GM23338 (cell line): ENCODE measurements at regions not wholly inside any gene's neighbourhood (a gene's known extent, or its start where the extent isn't known, plus 50 kb on each side); places are given as distances from the start of the nearest gene placed in this dataset.

ENCODE experiments used
- ATAC-seq: fragments of 200-7000 bp; cut with Tn5 transposase; 3 replicates; pipeline ENCODE4 v1.9.1; 2020
- DNase-seq: peaks from one replicate; pipeline ENCODE4 v3.0.0-alpha.2; 2015; ENCODE audit warnings: low spot score
- H2AFZ ChIP-seq: fragments of 200-600 bp; sonication (generic); 2 replicates; pipeline ENCODE4 v1.8.0; 2016; ENCODE audit warnings: antibody characterized with exemption, mild to moderate bottlenecking, moderate library complexity
- H3F3A ChIP-seq: fragments of 200-600 bp; sonication (generic); replicated peaks from 2 replicates; pipeline ENCODE4 v1.8.0; 2017; ENCODE audit warnings: antibody characterized with exemption, mixed run types, low read depth
- H3K27ac ChIP-seq: fragments of 200-600 bp; sonication (generic); 2 replicates; pipeline ENCODE4 v1.6.1; 2016; ENCODE audit warnings: low read depth
- H3K27me3 ChIP-seq: fragments of 200-600 bp; sonication (generic); 2 replicates; pipeline ENCODE4 v1.8.0; 2016; ENCODE audit warnings: mild to moderate bottlenecking, mixed run types, moderate library complexity; ENCODE audit not compliant: insufficient read depth
- H3K36me3 ChIP-seq: fragments of 200-600 bp; sonication (generic); 2 replicates; pipeline ENCODE4 v1.8.0; 2016; ENCODE audit warnings: mild to moderate bottlenecking; ENCODE audit not compliant: insufficient read depth
- H3K4me1 ChIP-seq: fragments of 200-600 bp; sonication (generic); 2 replicates; pipeline ENCODE4 v1.8.0; 2016; ENCODE audit warnings: mild to moderate bottlenecking, moderate library complexity; ENCODE audit not compliant: insufficient read depth
- H3K4me2 ChIP-seq: fragments of 200-600 bp; sonication (generic); 2 replicates; pipeline ENCODE4 v1.7.1; 2017; ENCODE audit warnings: mixed run types
- H3K4me3 ChIP-seq: fragments of 200-600 bp; sonication (generic); 2 replicates; pipeline ENCODE4 v1.6.1; 2016; ENCODE audit warnings: mixed run types
- H3K79me2 ChIP-seq: fragments of 200-600 bp; sonication (generic); replicated peaks from 2 replicates; pipeline ENCODE4 v1.8.0; 2017; ENCODE audit warnings: mild to moderate bottlenecking; ENCODE audit not compliant: insufficient read depth
- H3K9me2 ChIP-seq: fragments of 200-600 bp; sonication (generic); 2 replicates; pipeline ENCODE4 v1.8.0; 2017; ENCODE audit not compliant: insufficient read depth
- H4K20me1 ChIP-seq: fragments of 200-600 bp; sonication (generic); replicated peaks from 2 replicates; pipeline ENCODE4 v1.8.0; 2017; ENCODE audit warnings: mild to moderate bottlenecking; ENCODE audit not compliant: insufficient read depth
- H3K27ac Mint-ChIP-seq: 2 replicates; pipeline ENCODE4 v1.8.0; 2020; ENCODE audit warnings: inconsistent platforms, mild to moderate bottlenecking, moderate library complexity, mixed read lengths
- H3K27me3 Mint-ChIP-seq: 3 replicates; pipeline ENCODE4 v1.8.0; 2022; ENCODE audit warnings: low read depth, mild to moderate bottlenecking, moderate library complexity, mixed read lengths, inconsistent platforms; ENCODE audit not compliant: insufficient read depth, poor library complexity
- H3K36me3 Mint-ChIP-seq: 3 replicates; pipeline ENCODE4 v1.8.0; 2021; ENCODE audit warnings: low read depth, mild to moderate bottlenecking, inconsistent platforms, moderate library complexity, mixed read lengths
- H3K4me1 Mint-ChIP-seq: 3 replicates; pipeline ENCODE4 v1.8.0; 2020; ENCODE audit warnings: mild to moderate bottlenecking, inconsistent platforms, mixed read lengths
- H3K4me3 Mint-ChIP-seq: 3 replicates; pipeline ENCODE4 v1.8.0; 2021; ENCODE audit warnings: moderate library complexity, mild to moderate bottlenecking, inconsistent platforms, mixed read lengths
- H3K9me3 Mint-ChIP-seq: 3 replicates; pipeline ENCODE4 v1.8.0; 2020; ENCODE audit warnings: moderate library complexity, mild to moderate bottlenecking, inconsistent platforms, mixed read lengths
- CREB1 ChIP-seq: fragments of 250-450 bp; sonication (Bioruptor Pico); IDR thresholded peaks from 2 replicates; pipeline ENCODE4 v1.5.0; 2020; ENCODE audit warnings: low read depth, mild to moderate bottlenecking, moderate library complexity
- CTCF ChIP-seq, 2 experiments: fragments of 200-600 bp in 1 of 2; sonication (generic) in 1 of 2; conservative IDR thresholded peaks; 2 replicates each; pipeline versions ENCODE4 v1.5.1 to v1.6.1; 2016 to 2017; ENCODE audit warnings: antibody characterized with exemption in 2 of 2, low read depth in 2 of 2, mild to moderate bottlenecking in 2 of 2, moderate library complexity in 1 of 2
- ZNF331 ChIP-seq: fragments of 250-450 bp; sonication (Bioruptor Pico); IDR thresholded peaks from 2 replicates; pipeline ENCODE4 v1.5.0; 2020; ENCODE audit warnings: low read depth, mild to moderate bottlenecking, moderate library complexity
- ZNF462 ChIP-seq: fragments of 250-450 bp; sonication (Bioruptor Pico); IDR thresholded peaks from 2 replicates; pipeline ENCODE4 v1.5.0; 2020; ENCODE audit warnings: mild to moderate bottlenecking, moderate library complexity
- TF ChIP-seq, protein P1 (sequence below): IDR thresholded peaks from 2 replicates; pipeline ENCODE4 v1.6.1; 2016; ENCODE audit warnings: antibody characterized with exemption

- no peak overlapping the region for H3K4me2 ChIP-seq
- DNase-seq (peak; percentile 65), ATAC-seq (peak; percentile 71)
- H3K36me3 ChIP-seq: no peaks in the 10 kb centered on the region
- Mint-ChIP-seq H3K27ac (no peak overlapping the region), H3K36me3 (no peaks in the 10 kb centered on the region), H3K9me3 (no peaks in the 10 kb centered on the region), H3K27me3 (peaks cover 2% of the 10 kb centered on the region), H3K4me3 (no peak overlapping the region), H3K4me1 (peaks cover 16% of the 10 kb centered on the region; the same call in 2 of the 3 replicates)
- TF ChIP-seq CREB1: no peak
- peak; percentile 69 to 86 for TF ChIP-seq CTCF (conservative IDR thresholded peaks at IDR 0.05; ENCODE audit: low read depth in 2 of 2)
- H3K27me3 ChIP-seq: no peaks in the 10 kb centered on the region
- H3K4me3 ChIP-seq: no peak overlapping the region
- H3K27ac ChIP-seq: no peak overlapping the region
- no peaks in the 10 kb centered on the region for H3K79me2 ChIP-seq
- H2AFZ ChIP-seq: no peak overlapping the region
- peaks cover 15% of the 10 kb centered on the region for H3K4me1 ChIP-seq
- no peaks in the 10 kb centered on the region for H4K20me1 ChIP-seq
- no peaks in the 10 kb centered on the region for H3K9me2 ChIP-seq
- H3F3A ChIP-seq: no peaks in the 10 kb centered on the region
Measured at GRCh38 chr5:103475629-103476240, 86.9 kb downstream of the NUDT12 start.

DNA sequence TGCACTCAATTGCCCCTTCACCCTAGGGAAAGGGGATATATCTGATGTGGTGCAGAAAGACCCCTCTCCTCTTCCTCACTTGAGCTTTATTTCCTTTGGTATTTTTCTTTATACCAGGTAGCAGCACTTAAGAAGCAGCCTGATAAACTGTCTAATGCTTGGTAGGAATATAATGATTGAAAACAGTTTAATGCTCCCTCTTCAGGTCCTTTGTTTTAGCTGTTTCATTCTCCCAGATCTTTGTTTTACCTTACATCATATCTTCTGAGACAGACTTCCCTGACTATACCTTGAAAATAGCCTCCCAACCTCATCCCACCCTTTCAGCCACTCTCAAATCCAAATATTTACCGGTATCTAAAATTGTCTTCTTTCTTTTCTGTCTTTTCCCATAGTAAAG lies 87.9 kb downstream of the NUDT12 start:
- TF ChIP-seq ZNF462 (CRISPR knock-in tag): no peak
- TF ChIP-seq ZNF331: no peak
- TF ChIP-seq, protein P1, sequence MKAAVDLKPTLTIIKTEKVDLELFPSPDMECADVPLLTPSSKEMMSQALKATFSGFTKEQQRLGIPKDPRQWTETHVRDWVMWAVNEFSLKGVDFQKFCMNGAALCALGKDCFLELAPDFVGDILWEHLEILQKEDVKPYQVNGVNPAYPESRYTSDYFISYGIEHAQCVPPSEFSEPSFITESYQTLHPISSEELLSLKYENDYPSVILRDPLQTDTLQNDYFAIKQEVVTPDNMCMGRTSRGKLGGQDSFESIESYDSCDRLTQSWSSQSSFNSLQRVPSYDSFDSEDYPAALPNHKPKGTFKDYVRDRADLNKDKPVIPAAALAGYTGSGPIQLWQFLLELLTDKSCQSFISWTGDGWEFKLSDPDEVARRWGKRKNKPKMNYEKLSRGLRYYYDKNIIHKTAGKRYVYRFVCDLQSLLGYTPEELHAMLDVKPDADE: no peak
- TF ChIP-seq CREB1: no peak
- H3K79me2 ChIP-seq: no peaks in the 10 kb centered on the region
- H3K4me1 ChIP-seq: peaks cover 15% of the 10 kb centered on the region
- H3K9me3 Mint-ChIP-seq: no peaks in the 10 kb centered on the region
- no peaks in the 10 kb centered on the region for H3K9me2 ChIP-seq
- H3F3A ChIP-seq: no peaks in the 10 kb centered on the region
- peaks cover 2% of the 10 kb centered on the region for H3K27me3 Mint-ChIP-seq
- H3K36me3 Mint-ChIP-seq: no peaks in the 10 kb centered on the region
- no peaks in the 10 kb centered on the region for H4K20me1 ChIP-seq
- H3K4me3 Mint-ChIP-seq: no peak overlapping the region
- DNase-seq: no peak
- no peaks in the 10 kb centered on the region for H3K36me3 ChIP-seq
- H3K27ac ChIP-seq: no peak overlapping the region
- no peak overlapping the region for H3K4me3 ChIP-seq
- H3K4me1 Mint-ChIP-seq: peaks cover 16% of the 10 kb centered on the region; the same call in 2 of the 3 replicates
- H3K27me3 ChIP-seq: no peaks in the 10 kb centered on the region
- no peak for ATAC-seq
- no peak overlapping the region for H2AFZ ChIP-seq
- no peak overlapping the region for H3K4me2 ChIP-seq
- no peak overlapping the region for H3K27ac Mint-ChIP-seq
